Body of pancreas (tissue), 4 donors: ENCODE measurements at regions not wholly inside any gene's neighbourhood (a gene's known extent, or its start where the extent isn't known, plus 50 kb on each side); places are given as distances from the start of the nearest gene placed in this dataset. TPM values are rescaled to one million over a fixed set of nuclear protein-coding genes. Genes with fewer than 3 reads are reported as not detected.

ENCODE experiments used
- ATAC-seq: fragments of 150-250 bp; one replicate; pipeline ENCODE4 v1.9.1; 2016
- DNase-seq, 4 donors: peaks; one replicate each; pipeline ENCODE4 v3.0.0-alpha.2; 2019
- H3K27ac ChIP-seq, 4 donors: fragments of 200-600 bp; sonication (generic); 1 replicate in 3 of 4; 2 replicates in 1 of 4; pipeline versions ENCODE4 v1.5.1 to v1.6.1; 2016 to 2019; ENCODE audit warnings: mild to moderate bottlenecking in 1 of 4, mixed read lengths in 1 of 4, moderate library complexity in 1 of 4
- H3K27me3 ChIP-seq, 2 donors: fragments of 200-600 bp; sonication (generic); one replicate each; pipeline ENCODE4 v1.6.0; 2016; ENCODE audit warnings: mild to moderate bottlenecking in 1 of 2
- H3K36me3 ChIP-seq, 2 donors: fragments of 200-600 bp; sonication (generic); replicated peaks in 1 of 2; 2 replicates each; pipeline ENCODE4 v1.5.1; 2016; ENCODE audit warnings: low read depth in 2 of 2; ENCODE audit not compliant: insufficient read depth in 1 of 2
- H3K4me1 ChIP-seq: fragments of 200-600 bp; sonication (generic); one replicate; pipeline ENCODE4 v1.6.0; 2016
- H3K4me3 ChIP-seq, 2 donors: fragments of 200-600 bp; sonication (generic); 1 replicate in 1 of 2; 2 replicates in 1 of 2; pipeline ENCODE4 v1.5.1; 2016 to 2019
- H3K9me3 ChIP-seq, 3 donors: fragments of 200-600 bp; sonication (generic); 1 replicate in 2 of 3; 2 replicates in 1 of 3; pipeline ENCODE4 v1.5.1; 2016
- POLR2A ChIP-seq, 3 donors: fragments of 450-650 bp; IDR thresholded peaks; one replicate each; pipeline ENCODE4 v1.6.1; 2016; ENCODE audit warnings: antibody characterized with exemption in 3 of 3, mild to moderate bottlenecking in 2 of 3
- WGBS, 2 donors: methylation state at CpG; one replicate each; pipeline ENCODE4 v1.1.5; 2017; 5-methylcytosine and 5-hydroxymethylcytosine counted together
- intact Hi-C: fragments of 100-400 bp; cut with DNase I; formaldehyde crosslinking; loops from one replicate; pipeline ENCODE4 v1.15.1; 2023
- small RNA-seq: library from RNA; depleted of rRNA; stranded (forward); fragments of <200 nt; gene quantifications from one replicate; pipeline ENCODE3, GENCODE V24; 2016
- TF ChIP-seq, protein P1 (sequence below), 7 experiments: fragments of 450-650 bp in 4 of 7; fragments of 200-600 bp in 3 of 7; sonication (generic) in 3 of 7; IDR thresholded peaks; one replicate each; pipeline ENCODE4 v1.5.1; 2016 to 2019; ENCODE audit warnings: antibody characterized with exemption in 7 of 7

DNA sequence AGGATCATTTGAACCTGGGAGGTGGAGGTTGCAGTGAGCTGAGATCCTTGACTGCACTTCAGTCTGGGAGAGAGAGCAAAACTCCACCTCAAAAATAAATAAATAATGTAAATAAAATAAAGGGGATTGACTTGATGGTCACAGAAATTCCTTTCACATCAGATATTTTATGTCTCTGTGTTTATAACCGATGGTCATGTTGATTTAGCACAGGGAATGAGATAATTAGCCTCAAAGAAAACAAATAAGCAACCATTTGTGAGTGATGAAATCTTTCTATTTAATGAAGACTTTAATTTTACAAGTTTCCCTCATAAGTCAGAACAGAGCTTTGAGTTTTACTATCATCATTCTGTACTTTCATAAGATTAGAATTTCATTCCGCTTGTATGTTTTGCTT, 64.8 kb upstream of the NUPR2 start:
- TF ChIP-seq, protein P1, sequence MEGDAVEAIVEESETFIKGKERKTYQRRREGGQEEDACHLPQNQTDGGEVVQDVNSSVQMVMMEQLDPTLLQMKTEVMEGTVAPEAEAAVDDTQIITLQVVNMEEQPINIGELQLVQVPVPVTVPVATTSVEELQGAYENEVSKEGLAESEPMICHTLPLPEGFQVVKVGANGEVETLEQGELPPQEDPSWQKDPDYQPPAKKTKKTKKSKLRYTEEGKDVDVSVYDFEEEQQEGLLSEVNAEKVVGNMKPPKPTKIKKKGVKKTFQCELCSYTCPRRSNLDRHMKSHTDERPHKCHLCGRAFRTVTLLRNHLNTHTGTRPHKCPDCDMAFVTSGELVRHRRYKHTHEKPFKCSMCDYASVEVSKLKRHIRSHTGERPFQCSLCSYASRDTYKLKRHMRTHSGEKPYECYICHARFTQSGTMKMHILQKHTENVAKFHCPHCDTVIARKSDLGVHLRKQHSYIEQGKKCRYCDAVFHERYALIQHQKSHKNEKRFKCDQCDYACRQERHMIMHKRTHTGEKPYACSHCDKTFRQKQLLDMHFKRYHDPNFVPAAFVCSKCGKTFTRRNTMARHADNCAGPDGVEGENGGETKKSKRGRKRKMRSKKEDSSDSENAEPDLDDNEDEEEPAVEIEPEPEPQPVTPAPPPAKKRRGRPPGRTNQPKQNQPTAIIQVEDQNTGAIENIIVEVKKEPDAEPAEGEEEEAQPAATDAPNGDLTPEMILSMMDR (IDR thresholded peaks at IDR 0.05), result no peak
- no peak for TF ChIP-seq POLR2A (IDR thresholded peaks at IDR 0.05)
- Histone ChIP-seq H3K36me3 (no peaks in the 10 kb centered on the region), H3K4me1 (peaks cover 2% of the 10 kb centered on the region), H3K27ac (no peak overlapping the region), H3K27me3 (no peaks in the 10 kb centered on the region), H3K4me3 (no peak overlapping the region), H3K9me3 (no peaks in the 10 kb centered on the region)
- intact Hi-C loops, result no loop called here
- no peak for ATAC-seq
- no peak for DNase-seq
- 34 to 54% methylated on average over 2 of the region's 2 CpGs for whole genome bisulfite sequencing, 2 donors

DNA sequence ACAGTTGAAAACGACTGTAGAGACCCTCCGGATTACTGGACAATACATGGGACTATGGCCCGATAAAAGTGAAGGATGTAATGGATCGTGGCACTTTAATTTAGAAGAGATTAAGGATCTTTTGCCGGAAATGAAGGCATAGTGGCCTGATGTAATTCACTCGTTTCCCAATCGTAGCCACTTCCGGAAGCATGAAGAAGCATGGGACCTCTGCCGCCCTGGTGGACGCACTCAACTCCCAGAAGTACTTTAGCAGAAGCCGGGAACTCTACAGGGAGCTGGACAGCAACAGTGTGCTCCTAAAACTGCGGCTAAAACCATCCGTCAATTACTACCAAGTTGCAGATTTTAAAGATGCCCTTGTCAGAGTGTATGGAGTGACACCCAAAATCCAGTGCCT, 59.6 kb upstream of the NUPR2 start:
- Histone ChIP-seq H3K27me3 (no peaks in the 10 kb centered on the region), H3K4me3 (no peak overlapping the region), H3K36me3 (no peaks in the 10 kb centered on the region), H3K9me3 (no peaks in the 10 kb centered on the region), H3K4me1 (peaks cover 16% of the 10 kb centered on the region), H3K27ac (no peak overlapping the region)
- WGBS, 2 donors, result 20 to 24% methylated on average over 12 to 13 of the region's 13 CpGs
- no peak for TF ChIP-seq POLR2A (IDR thresholded peaks at IDR 0.05)
- TF ChIP-seq, protein P1 (IDR thresholded peaks at IDR 0.05), result no peak
- DNase-seq (peak in 1 of 4 donors; percentile 7), ATAC-seq (no peak)
- intact Hi-C loops, result no loop called here

DNA sequence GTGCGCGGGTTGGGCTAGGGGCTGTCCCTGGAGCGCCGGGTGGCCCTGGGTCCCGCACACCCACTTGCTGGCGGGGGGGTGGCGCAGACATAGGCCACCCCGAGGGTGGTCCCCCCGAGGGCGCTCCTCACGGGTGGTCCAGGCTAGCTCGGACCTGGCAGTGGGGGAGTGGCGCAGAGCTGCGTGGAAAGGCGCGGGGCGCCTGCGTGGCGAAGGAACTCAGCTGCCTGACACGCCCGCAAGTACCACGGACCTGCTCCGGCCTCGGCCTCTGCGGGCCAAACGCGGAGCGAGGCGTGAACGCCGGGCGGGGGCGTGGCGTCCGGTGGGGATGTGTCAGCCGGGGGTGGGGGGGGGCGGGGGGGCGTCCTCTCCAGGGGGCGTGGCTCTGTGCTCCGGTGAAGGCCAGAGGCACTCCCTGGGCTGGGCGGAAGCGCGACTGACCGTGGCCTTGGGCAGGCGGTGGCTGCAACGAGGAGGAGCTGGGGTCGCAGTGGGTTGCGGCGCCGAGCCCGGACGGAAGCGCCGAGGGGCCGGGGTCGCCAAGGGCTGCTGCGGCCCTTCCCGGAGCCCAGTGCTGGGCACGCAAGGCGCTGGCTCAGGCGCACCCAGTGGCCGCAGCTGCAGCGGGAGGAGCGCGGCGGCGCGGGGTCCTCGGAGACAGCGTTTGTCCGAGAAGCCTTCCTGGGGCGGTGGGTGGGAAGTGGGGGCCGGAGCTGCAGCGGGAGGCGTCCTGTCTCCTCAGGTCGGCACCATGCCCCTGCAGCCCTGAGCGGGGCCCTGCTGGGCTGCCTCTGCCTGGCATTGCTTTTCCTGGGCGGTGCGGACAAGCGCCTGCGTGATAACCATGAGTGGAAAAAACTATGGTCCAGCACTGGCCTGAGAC, 58.9 kb upstream of the NUPR2 start:
- DNase-seq, result peak; percentile 25 to 65 (median 49)
- peak; percentile 38 for ATAC-seq
- Histone ChIP-seq H3K36me3 (no peaks in the 10 kb centered on the region), H3K27ac (no peak overlapping the region), H3K4me1 (peaks cover 16% of the 10 kb centered on the region), H3K4me3 (peak overlapping the region in 1 of 2 donors; percentile 37), H3K9me3 (no peaks in the 10 kb centered on the region), H3K27me3 (no peaks in the 10 kb centered on the region)
- TF ChIP-seq, protein P1 (IDR thresholded peaks at IDR 0.05), result no peak
- no peak for TF ChIP-seq POLR2A (IDR thresholded peaks at IDR 0.05)
- intact Hi-C loops, result no loop called here
- WGBS, 2 donors, result 5 to 7% methylated on average over 7 to 65 of the region's 81 CpGs

DNA sequence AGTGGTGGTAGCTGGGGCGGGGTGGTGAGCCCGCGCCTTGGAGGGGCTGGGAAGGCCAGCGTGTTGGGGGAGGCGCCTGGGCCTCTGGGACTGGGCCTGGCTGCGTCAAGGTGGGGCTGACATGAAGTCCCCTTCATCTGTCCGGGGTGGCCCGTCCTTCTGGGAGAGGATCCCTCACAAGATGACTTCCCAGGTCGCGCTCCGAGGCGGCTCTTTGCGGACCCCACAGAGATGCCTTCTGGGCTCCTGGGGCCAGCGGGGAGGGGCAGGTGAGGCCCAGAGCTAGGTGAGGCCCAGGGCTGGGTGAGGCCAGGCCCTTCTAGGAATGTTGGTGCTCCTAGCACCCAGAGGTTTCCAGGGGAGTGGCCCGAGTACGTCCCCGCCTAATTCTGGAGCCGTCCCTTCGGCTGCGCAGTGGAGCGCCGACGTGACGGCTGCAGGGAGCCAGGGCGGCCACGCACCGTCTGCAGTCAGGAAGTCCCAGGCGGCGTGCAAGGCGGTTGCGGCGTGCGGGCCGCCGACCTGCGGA, 58.2 kb upstream of the NUPR2 start:
- no peaks in the 10 kb centered on the region for H3K27me3 ChIP-seq
- no peak overlapping the region for H3K4me3 ChIP-seq
- ATAC-seq (no peak), DNase-seq (no peak)
- intact Hi-C loops, result no loop called here
- no peaks in the 10 kb centered on the region for H3K36me3 ChIP-seq
- TF ChIP-seq POLR2A (IDR thresholded peaks at IDR 0.05), result no peak
- TF ChIP-seq, protein P1 (IDR thresholded peaks at IDR 0.05), result no peak
- WGBS, 2 donors, result 38 to 68% methylated on average over 6 to 29 of the region's 36 CpGs
- no peaks in the 10 kb centered on the region for H3K9me3 ChIP-seq
- H3K27ac ChIP-seq, result no peak overlapping the region
- H3K4me1 ChIP-seq, result peaks cover 16% of the 10 kb centered on the region

Small RNAs in the stretch of these regions (small RNA-seq; reads per million reads assigned to genes)
- gene AC092447.9 (not detected), gene RNU6-1052P (not detected), gene RNU6-1335P (not detected), gene SEPT14P24 (not detected)
